ENCODE measurements at regions not wholly inside any gene's neighbourhood (a gene's known extent, or its start where the extent isn't known, plus 50 kb on each side); places are given as distances from the start of the nearest gene placed in this dataset.

- TF ChIP-seq POLR2A (IDR thresholded peaks at IDR 0.05) (no peak), CTCF (IDR thresholded peaks at IDR 0.05) (no peak), EP300 (IDR thresholded peaks at IDR 0.05) (no peak)
Observed at GRCh38 chr1:166383635-166384346, 217.0 kb upstream of the FAM78B start.
